GDM1 (cell line): ENCODE measurements at regions not wholly inside any gene's neighbourhood (a gene's known extent, or its start where the extent isn't known, plus 50 kb on each side); places are given as distances from the start of the nearest gene placed in this dataset.
"Not testable (repeated sequence)": the region's sequence is repeated elsewhere in the genome, so short reads cannot be mapped to it uniquely, and the experiment has no call there.

ENCODE experiments used
- DNase-seq: peaks from one replicate; lab custom pipeline; 2025; lab: John Stamatoyannopoulos, UW

- no peak for DNase-seq
Observed at GRCh38 chr3:6435951-6436350, 425.0 kb upstream of the GRM7 start.

- no peak for DNase-seq
Observed at GRCh38 chr3:6437631-6438030, 423.3 kb upstream of the GRM7 start.

GRCh38 chr3:6438031-6438430 lies 422.9 kb upstream of the GRM7 start:
- DNase-seq, result no peak

DNA sequence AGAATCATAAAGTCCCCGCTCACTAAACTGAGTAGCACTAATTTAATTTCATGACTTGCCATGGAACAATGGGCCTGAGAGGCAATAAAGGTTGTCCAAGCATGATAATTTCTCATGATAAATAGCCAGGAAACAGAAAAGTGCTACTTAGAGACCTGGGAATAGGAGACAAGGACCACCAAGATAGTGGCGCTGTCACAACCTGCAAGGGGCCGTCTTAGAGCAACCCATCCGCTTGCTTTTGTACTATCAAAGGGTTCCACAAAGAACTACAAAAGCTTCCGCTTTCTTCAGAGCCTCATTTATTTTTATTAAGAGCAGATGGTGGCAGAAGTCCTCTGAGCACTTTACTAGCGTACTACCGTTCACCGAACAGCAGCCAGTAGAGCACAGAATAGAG lies 421.7 kb upstream of the GRM7 start:
- DNase-seq, result no peak

GRCh38 chr3:6439824-6440223 lies 421.1 kb upstream of the GRM7 start:
- DNase-seq, result no peak

DNA sequence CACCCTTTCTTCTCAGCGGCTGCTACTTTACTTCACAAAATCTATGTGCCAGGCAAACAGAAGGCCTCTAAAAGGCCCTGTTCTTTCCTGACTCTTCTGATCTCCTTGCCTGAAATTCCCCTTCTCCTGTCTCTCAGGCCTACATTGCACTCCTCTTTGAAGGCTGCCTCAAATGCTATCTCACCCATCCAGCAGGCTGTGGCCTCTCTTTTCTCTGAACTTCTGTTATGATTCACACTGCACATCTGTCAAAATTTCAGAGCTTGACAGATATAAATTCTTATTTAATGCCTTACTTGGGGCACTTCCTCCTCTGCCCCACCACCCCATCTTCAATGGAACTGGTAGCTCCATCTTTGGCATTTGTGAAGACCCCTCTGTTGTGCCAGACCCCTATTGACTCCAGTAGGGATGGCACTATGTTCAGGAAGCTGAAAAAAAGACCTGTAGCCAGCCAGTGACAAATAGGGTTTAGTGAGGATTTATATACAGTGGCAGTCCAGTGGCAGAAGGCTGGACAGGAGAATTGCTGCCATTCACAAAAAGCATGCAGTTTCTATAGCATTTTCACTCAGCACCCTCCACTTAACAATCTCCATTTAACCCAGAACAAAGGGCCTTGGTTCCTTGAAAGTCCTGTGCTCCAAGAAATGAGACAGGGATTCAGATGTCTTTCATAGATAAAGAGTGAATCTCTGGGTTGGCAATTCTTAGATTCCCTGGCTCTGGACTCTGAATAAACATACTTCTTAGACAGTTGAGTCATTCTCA lies 415.8 kb upstream of the GRM7 start:
- no peak for DNase-seq

DNA sequence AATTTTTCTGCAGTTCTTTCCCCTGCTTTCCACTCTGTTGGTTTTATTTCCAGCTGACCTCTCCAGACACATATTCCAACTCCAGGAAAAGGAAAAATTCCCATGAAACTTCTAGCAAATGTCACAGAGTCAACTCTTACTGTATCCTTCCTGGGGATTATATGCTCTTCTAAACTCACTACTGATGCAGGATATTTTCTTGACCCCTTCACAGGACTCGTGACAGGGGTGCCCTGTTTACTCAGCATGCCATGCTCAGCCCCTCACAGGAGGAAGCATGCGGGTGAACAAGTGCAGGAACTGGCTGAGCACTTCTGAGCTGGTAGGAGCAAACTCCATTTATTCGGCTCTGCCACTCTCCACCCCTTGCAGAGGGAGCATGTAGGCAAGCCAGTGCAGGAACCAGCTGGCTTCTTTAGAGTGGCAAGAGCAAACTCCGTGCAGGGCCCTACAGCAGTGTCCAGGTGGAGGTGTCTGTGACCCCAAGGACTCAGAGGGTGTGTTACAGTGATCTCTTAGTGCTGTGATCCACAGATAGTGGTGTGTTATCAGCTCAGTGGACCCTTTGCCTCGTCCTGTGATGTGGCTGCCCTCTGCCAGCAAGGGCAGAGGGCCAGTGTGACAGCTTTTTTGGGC lies 413.6 kb upstream of the GRM7 start:
- no peak for DNase-seq

- DNase-seq, result no peak
Observed at GRCh38 chr3:6448011-6448410, 412.9 kb upstream of the GRM7 start.

GRCh38 chr3:6449099-6449498 lies 411.8 kb upstream of the GRM7 start:
- DNase-seq, result no peak

DNA sequence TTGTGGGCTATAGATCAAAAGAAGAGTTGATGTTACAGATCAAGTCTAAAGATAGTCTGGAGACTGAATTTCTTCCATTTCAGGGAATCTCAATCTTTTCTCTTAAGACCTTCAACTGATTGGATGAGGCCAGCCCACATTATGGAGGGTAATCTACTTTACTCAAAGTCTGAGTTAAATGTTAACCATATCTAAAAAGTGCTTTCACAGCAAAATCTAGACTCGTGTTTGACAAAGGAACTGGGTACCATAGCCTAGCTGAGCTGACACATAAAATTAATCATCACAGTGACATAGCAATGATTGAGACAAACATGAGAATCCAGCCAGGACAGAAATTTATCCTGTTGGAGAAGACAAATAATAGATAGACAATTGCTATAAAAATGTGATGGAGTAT lies 407.9 kb upstream of the GRM7 start:
- no peak for DNase-seq

DNA sequence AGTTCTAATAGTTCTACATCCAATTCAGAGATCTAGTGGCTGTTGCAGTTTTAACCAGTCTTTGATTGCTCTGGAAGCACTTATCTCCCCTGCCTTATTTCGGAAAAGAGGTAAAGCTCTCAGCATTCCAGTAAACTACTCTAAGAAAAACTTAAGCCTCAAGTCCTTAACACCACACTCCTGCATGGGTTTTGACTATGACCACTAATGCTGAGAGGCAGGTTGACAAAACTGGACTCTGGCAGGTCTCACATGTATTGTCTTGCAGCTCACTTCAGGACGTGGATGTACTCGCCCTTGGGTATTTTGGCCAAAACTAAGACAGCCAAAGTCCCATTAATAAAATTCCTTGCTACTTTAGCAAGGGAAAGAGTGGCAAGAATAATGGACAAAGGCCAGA lies 405.9 kb upstream of the GRM7 start:
- no peak for DNase-seq

DNA sequence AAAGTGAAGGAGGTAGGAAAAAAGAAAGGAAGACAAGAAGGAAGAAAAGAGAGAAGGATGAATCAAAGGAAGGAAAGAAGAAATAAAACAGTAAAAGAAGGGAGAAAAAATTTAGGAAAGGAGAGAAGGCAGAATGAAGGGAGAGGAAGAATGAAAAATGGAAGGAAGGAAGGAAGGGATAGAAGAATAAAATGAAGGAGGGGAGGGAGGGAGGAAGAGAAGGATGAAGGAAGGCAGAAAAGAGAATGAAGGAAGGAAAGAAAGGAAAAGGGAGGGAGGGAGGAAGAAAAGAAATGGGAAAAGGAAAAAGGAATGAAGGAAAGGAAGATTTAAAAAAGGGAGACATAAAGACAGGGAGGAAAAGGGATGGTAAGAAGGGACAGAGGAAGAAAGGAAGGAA lies 393.7 kb upstream of the GRM7 start:
- no peak for DNase-seq

DNA sequence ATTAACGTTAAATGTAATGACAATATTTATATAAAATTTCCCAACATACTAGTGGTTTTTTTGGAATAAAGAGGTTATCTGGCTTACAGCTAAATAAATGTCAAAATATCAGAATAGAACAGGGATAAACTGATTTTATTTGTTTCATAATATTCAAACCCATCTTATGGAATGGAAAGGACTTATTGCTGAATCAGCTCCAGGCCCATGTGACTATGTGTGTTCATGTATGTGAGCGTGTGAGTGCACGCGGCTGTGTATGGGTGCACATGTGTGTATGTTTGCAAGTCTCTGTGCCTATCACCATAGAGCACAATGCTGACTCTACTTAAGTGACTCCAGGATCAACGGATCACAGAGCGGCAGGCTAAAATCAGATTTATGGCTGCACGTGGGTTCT lies 392.3 kb upstream of the GRM7 start:
- DNase-seq, result no peak

GRCh38 chr3:6471744-6472143 lies 389.2 kb upstream of the GRM7 start:
- DNase-seq, result no peak

DNA sequence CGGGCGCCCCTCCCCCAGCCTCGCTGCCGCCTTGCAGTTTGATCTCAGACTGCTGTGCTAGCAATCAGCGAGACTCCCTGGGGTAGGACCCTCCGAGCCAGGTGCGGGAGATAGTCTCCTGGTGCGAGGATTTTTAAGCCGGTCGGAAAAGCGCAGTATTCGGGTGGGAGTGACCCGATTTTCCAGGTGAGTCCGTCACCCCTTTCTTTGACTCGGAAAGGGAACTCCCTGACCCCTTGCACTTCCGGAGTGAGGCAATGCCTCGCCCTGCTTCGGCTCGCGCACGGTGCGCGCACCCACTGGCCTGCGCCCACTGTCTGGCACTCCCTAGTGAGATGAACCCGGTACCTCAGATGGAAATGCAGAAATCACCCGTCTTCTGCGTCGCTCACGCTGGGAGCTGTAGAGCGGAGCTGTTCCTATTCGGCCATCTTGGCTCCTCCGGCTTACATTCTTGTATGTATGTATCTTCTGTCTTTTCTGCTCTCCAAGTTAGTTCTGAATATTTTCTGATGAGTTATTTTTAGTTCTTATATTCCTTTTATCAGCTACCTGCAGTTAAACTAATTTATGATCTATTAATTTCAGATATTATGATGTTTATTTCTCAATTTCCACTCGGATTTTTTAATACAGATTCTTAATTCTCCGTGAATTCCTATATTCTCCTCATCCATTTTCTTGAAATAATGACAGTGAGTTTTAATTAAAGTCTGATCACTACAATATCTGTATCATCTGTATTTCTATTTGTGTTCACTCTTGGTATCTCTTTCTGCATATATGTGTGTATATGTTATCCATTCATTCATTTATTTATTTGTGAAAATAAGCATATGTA lies 370.2 kb upstream of the GRM7 start:
- DNase-seq, result not testable (repeated sequence)

GRCh38 chr3:6491768-6492167 lies 369.1 kb upstream of the GRM7 start:
- no peak for DNase-seq

- DNase-seq, result no peak
Observed at GRCh38 chr3:6492306-6492705, 368.6 kb upstream of the GRM7 start.

DNA sequence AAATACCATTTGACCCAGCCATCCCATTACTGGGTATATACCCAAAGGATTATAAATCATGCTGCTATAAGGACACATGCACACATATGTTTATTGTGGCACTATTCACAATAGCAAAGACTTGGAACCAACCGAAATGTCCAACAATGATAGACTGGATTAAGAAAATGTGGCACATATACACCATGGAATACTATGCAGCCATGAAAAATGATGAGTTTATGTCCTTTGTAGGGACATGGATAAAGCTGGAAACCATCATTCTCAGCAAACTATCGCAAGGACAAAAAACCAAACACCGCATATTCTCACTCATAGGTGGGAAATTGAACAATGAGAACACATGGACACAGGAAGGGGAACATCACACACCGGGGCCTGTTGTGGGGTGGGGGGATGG lies 362.0 kb upstream of the GRM7 start:
- not testable (repeated sequence) for DNase-seq

DNA sequence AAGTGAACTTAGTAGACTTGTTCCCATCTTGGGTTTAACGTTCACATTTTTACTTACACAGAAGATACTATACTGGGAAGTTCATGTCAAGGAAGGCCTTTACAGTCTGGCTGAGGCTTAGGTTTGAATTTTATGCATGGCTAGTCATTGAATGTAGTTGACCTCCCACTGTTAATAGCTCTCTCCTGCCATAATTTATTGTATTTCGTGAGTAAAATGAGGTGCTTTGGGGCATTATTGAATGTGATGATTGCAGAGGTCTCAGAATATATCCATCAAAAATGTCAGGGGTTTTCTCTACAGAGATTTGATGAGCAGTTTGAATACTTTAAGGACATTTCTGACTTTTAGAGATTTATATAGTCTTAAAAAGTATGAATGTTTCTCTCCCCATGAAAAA lies 356.6 kb upstream of the GRM7 start:
- DNase-seq, result no peak

- DNase-seq, result no peak
Observed at GRCh38 chr3:6504834-6505233, 356.1 kb upstream of the GRM7 start.

DNA sequence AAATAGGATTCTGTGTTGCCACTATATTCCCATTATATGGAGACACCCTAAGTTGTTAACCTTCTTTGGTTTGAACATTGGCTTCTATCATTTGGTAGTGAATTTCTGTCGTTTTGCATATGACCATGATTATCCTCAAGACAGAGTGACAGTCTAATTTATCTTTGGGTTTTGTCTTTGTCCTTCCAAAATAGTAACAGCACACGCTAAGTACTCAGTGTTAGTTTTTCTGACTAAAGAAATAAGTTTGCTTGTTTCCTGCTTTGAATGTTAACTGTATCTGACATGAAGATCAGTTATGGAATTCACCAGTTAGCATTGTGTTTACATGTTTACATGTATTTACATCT lies 352.5 kb upstream of the GRM7 start:
- no peak for DNase-seq

- no peak for DNase-seq
Observed at GRCh38 chr3:6509576-6509975, 351.3 kb upstream of the GRM7 start.

GRCh38 chr3:6510713-6511112 lies 350.2 kb upstream of the GRM7 start:
- DNase-seq, result no peak
